ENCODE measurements at regions not wholly inside any gene's neighbourhood (a gene's known extent, or its start where the extent isn't known, plus 50 kb on each side); places are given as distances from the start of the nearest gene placed in this dataset.

DNA sequence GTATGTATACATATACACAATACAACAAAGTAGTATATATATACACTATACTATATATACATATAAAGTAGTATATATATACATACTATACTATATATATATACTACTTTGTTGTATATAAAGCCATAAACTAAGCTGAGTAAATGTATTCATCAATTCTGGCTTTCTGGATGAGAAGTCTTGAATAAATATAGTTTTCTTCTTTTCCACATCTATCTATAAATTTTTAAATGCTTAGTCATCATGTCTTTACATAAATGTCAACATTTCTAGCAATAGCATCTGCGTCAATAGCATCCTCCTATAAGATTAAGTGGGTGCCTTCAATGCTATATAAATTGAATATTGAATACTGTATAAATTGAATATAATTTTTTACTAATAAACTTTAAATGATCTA lies 63.1 kb upstream of the COX7C start (continued):
- TF ChIP-seq, protein P1, sequence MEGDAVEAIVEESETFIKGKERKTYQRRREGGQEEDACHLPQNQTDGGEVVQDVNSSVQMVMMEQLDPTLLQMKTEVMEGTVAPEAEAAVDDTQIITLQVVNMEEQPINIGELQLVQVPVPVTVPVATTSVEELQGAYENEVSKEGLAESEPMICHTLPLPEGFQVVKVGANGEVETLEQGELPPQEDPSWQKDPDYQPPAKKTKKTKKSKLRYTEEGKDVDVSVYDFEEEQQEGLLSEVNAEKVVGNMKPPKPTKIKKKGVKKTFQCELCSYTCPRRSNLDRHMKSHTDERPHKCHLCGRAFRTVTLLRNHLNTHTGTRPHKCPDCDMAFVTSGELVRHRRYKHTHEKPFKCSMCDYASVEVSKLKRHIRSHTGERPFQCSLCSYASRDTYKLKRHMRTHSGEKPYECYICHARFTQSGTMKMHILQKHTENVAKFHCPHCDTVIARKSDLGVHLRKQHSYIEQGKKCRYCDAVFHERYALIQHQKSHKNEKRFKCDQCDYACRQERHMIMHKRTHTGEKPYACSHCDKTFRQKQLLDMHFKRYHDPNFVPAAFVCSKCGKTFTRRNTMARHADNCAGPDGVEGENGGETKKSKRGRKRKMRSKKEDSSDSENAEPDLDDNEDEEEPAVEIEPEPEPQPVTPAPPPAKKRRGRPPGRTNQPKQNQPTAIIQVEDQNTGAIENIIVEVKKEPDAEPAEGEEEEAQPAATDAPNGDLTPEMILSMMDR (IDR thresholded peaks at IDR 0.05; ENCODE audit: low read depth, low read length, missing input control), result no peak
- TF ChIP-seq EGR1 (IDR thresholded peaks at IDR 0.05; ENCODE audit: low read depth in 2 of 2), result no peak
- no peak for TF ChIP-seq HNF4G (IDR thresholded peaks at IDR 0.05)
- TF ChIP-seq JUND (IDR thresholded peaks at IDR 0.05), result no peak
- TF ChIP-seq SP1 (IDR thresholded peaks at IDR 0.05), result no peak
- TF ChIP-seq HNF4A (conservative IDR thresholded peaks at IDR 0.05), result no peak
- TF ChIP-seq, protein P2, sequence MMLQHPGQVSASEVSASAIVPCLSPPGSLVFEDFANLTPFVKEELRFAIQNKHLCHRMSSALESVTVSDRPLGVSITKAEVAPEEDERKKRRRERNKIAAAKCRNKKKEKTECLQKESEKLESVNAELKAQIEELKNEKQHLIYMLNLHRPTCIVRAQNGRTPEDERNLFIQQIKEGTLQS (IDR thresholded peaks at IDR 0.05), result no peak

DNA sequence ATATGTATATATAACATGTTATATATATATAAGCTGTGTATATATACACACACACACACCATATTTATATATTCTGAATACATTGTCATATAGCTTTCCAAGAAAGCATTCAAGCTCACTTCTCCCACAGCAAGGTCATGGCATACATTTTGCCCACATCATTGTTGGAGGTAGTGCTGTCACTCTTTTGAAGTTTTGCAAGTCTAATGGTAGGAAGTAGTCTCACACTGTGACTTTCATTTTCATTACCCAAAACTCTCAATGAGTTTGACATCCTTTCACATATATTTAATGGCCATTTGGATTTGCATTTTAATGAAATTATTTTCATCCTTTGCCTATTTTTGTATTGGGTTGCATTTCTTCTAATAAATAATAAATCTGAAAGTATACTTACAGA lies 59.8 kb upstream of the COX7C start:
- Histone ChIP-seq H3K9ac (ENCODE audit: low read depth in 1 of 2, low read length in 2 of 2) (no peak overlapping the region), H3K36me3 (ENCODE audit: control insufficient read depth in 4 of 4, insufficient read depth in 3 of 4, low read depth in 1 of 4, low read length in 3 of 4) (no peaks in the 10 kb centered on the region), H3K4me3 (ENCODE audit: low read depth in 1 of 3, low read length in 3 of 3) (no peak overlapping the region), H3K27ac (ENCODE audit: low read depth in 1 of 2, low read length in 2 of 2) (no peak overlapping the region), H3K27me3 (ENCODE audit: control insufficient read depth in 4 of 4, insufficient read depth in 4 of 4, low read length in 3 of 4) (peaks cover 0 to 8% (median 0%) of the 10 kb centered on the region in 4 donors), H3K9me3 (ENCODE audit: control insufficient read depth in 4 of 4, low read length in 3 of 4) (peaks cover 0 to 4% (median 0%) of the 10 kb centered on the region in 4 donors), H3K4me1 (ENCODE audit: control insufficient read depth in 4 of 4, insufficient read depth in 4 of 4, low read length in 3 of 4) (no peaks in the 10 kb centered on the region)
- TF ChIP-seq FOXA1 (IDR thresholded peaks at IDR 0.05), result no peak
- TF ChIP-seq TAF1 (conservative IDR thresholded peaks at IDR 0.05), result no peak
- TF ChIP-seq HNF4G (IDR thresholded peaks at IDR 0.05), result no peak
- TF ChIP-seq, protein P3, sequence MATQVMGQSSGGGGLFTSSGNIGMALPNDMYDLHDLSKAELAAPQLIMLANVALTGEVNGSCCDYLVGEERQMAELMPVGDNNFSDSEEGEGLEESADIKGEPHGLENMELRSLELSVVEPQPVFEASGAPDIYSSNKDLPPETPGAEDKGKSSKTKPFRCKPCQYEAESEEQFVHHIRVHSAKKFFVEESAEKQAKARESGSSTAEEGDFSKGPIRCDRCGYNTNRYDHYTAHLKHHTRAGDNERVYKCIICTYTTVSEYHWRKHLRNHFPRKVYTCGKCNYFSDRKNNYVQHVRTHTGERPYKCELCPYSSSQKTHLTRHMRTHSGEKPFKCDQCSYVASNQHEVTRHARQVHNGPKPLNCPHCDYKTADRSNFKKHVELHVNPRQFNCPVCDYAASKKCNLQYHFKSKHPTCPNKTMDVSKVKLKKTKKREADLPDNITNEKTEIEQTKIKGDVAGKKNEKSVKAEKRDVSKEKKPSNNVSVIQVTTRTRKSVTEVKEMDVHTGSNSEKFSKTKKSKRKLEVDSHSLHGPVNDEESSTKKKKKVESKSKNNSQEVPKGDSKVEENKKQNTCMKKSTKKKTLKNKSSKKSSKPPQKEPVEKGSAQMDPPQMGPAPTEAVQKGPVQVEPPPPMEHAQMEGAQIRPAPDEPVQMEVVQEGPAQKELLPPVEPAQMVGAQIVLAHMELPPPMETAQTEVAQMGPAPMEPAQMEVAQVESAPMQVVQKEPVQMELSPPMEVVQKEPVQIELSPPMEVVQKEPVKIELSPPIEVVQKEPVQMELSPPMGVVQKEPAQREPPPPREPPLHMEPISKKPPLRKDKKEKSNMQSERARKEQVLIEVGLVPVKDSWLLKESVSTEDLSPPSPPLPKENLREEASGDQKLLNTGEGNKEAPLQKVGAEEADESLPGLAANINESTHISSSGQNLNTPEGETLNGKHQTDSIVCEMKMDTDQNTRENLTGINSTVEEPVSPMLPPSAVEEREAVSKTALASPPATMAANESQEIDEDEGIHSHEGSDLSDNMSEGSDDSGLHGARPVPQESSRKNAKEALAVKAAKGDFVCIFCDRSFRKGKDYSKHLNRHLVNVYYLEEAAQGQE (IDR thresholded peaks at IDR 0.05), result no peak
- TF ChIP-seq RAD21 (IDR thresholded peaks at IDR 0.05), result no peak
- TF ChIP-seq, protein P2 (IDR thresholded peaks at IDR 0.05), result no peak
- no peak for TF ChIP-seq RXRA (IDR thresholded peaks at IDR 0.05)
- TF ChIP-seq EGR1 (IDR thresholded peaks at IDR 0.05; ENCODE audit: low read depth in 2 of 2), result no peak
- TF ChIP-seq, protein P1 (IDR thresholded peaks at IDR 0.05; ENCODE audit: low read depth, low read length, missing input control), result no peak
- TF ChIP-seq, protein P4, sequence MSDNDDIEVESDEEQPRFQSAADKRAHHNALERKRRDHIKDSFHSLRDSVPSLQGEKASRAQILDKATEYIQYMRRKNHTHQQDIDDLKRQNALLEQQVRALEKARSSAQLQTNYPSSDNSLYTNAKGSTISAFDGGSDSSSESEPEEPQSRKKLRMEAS (IDR thresholded peaks at IDR 0.05), result no peak
- TF ChIP-seq, protein P5, sequence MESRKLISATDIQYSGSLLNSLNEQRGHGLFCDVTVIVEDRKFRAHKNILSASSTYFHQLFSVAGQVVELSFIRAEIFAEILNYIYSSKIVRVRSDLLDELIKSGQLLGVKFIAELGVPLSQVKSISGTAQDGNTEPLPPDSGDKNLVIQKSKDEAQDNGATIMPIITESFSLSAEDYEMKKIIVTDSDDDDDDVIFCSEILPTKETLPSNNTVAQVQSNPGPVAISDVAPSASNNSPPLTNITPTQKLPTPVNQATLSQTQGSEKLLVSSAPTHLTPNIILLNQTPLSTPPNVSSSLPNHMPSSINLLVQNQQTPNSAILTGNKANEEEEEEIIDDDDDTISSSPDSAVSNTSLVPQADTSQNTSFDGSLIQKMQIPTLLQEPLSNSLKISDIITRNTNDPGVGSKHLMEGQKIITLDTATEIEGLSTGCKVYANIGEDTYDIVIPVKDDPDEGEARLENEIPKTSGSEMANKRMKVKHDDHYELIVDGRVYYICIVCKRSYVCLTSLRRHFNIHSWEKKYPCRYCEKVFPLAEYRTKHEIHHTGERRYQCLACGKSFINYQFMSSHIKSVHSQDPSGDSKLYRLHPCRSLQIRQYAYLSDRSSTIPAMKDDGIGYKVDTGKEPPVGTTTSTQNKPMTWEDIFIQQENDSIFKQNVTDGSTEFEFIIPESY (IDR thresholded peaks at IDR 0.05), result no peak
- no peak for TF ChIP-seq JUND (IDR thresholded peaks at IDR 0.05)
- no peak for TF ChIP-seq YY1 (IDR thresholded peaks at IDR 0.05)
- TF ChIP-seq SP1 (IDR thresholded peaks at IDR 0.05), result no peak
- TF ChIP-seq GABPA (IDR thresholded peaks at IDR 0.05 in 1 of 2, conservative IDR thresholded peaks at IDR 0.05 in 1 of 2), result no peak
- no peak for TF ChIP-seq FOXA2 (IDR thresholded peaks at IDR 0.05)
- no peak for TF ChIP-seq HNF4A (conservative IDR thresholded peaks at IDR 0.05)
- TF ChIP-seq NR2F2 (IDR thresholded peaks at IDR 0.05), result no peak
- DNase-seq (ENCODE audit: low spot score), result no peak

All from liver (tissue), 7 donors.